WTC11 (cell line): ENCODE measurements at regions not wholly inside any gene's neighbourhood (a gene's known extent, or its start where the extent isn't known, plus 50 kb on each side); places are given as distances from the start of the nearest gene placed in this dataset.

Source experiments
- ATAC-seq: fragments of 200-7000 bp; cut with Tn5 transposase; 2 replicates; pipeline ENCODE4 v1.10.0; 2021; ENCODE audit warnings: mild to moderate bottlenecking, moderate library complexity
- CTCF ChIA-PET: fragments of 300-600 bp; sonication (Branson Sonifier 250); formaldehyde crosslinking; loops from one replicate; lab custom pipeline; 2021; ENCODE audit warnings: antibody characterized with exemption; lab: Charles Lee
- POLR2A ChIA-PET: fragments of 350-600 bp; sonication (Branson Sonifier 250); formaldehyde crosslinking; loops from one replicate; lab custom pipeline; 2021; ENCODE audit warnings: antibody characterized with exemption; lab: Charles Lee
- DNase-seq: peaks from one replicate; pipeline ENCODE4 v3.0.0; 2021; ENCODE audit warnings: low spot score
- H3K27ac Mint-ChIP-seq: 2 replicates; pipeline ENCODE4 v1.8.0; 2021; ENCODE audit warnings: mixed read lengths
- H3K27me3 Mint-ChIP-seq: 2 replicates; pipeline ENCODE4 v1.8.0; 2021; ENCODE audit warnings: low read depth, mild to moderate bottlenecking, moderate library complexity, mixed read lengths
- H3K36me3 Mint-ChIP-seq: 2 replicates; pipeline ENCODE4 v1.8.0; 2021; ENCODE audit warnings: mixed read lengths
- H3K4me1 Mint-ChIP-seq: 2 replicates; pipeline ENCODE4 v1.8.0; 2022; ENCODE audit warnings: mixed read lengths
- H3K4me3 Mint-ChIP-seq: 2 replicates; pipeline ENCODE4 v1.8.0; 2021; ENCODE audit warnings: mild to moderate bottlenecking, moderate library complexity, mixed read lengths
- H3K9me3 Mint-ChIP-seq: 2 replicates; pipeline ENCODE4 v1.8.0; 2021; ENCODE audit warnings: mixed read lengths
- ATF1 ChIP-seq: sonication (generic); formaldehyde crosslinking; IDR thresholded peaks from 2 replicates; pipeline ENCODE4 v1.8.1; 2023; ENCODE audit warnings: mild to moderate bottlenecking, moderate library complexity, missing genetic modification reagents
- ETV6 ChIP-seq: sonication (generic); formaldehyde crosslinking; IDR thresholded peaks from 2 replicates; pipeline ENCODE4 v1.8.1; 2022; ENCODE audit warnings: mild to moderate bottlenecking, missing genetic modification reagents
- FOXJ3 ChIP-seq: sonication (generic); formaldehyde crosslinking; IDR thresholded peaks from 2 replicates; pipeline ENCODE4 v1.9.0; 2021; ENCODE audit warnings: missing genetic modification reagents, mild to moderate bottlenecking, borderline replicate concordance
- FOXP1 ChIP-seq: sonication (generic); formaldehyde crosslinking; IDR thresholded peaks from 2 replicates; pipeline ENCODE4 v1.8.0; 2022; ENCODE audit warnings: missing genetic modification reagents, mild to moderate bottlenecking, moderate library complexity, borderline replicate concordance
- IRF2 ChIP-seq: sonication (generic); formaldehyde crosslinking; IDR thresholded peaks from 2 replicates; pipeline ENCODE4 v1.8.0; 2022; ENCODE audit warnings: low read depth, missing genetic modification reagents, borderline replicate concordance
- KAT7 ChIP-seq: sonication (generic); formaldehyde crosslinking; IDR thresholded peaks from 2 replicates; pipeline ENCODE4 v1.8.1; 2023; ENCODE audit warnings: missing genetic modification reagents, mild to moderate bottlenecking, borderline replicate concordance
- NR2C2 ChIP-seq: sonication (generic); formaldehyde crosslinking; IDR thresholded peaks from 2 replicates; pipeline ENCODE4 v1.8.0; 2022; ENCODE audit warnings: mild to moderate bottlenecking, missing genetic modification reagents
- NR3C1 ChIP-seq: sonication (generic); formaldehyde crosslinking; conservative IDR thresholded peaks from 2 replicates; pipeline ENCODE4 v1.8.1; 2023; ENCODE audit warnings: low read depth, mild to moderate bottlenecking, missing genetic modification reagents
- SOX15 ChIP-seq: fragments of 250-450 bp; sonication (Bioruptor Pico); IDR thresholded peaks from 2 replicates; pipeline ENCODE4 v1.9.0; 2021; ENCODE audit warnings: mild to moderate bottlenecking
- ZNF121 ChIP-seq: sonication (generic); formaldehyde crosslinking; IDR thresholded peaks from 2 replicates; pipeline ENCODE4 v1.8.0; 2023; ENCODE audit warnings: missing genetic modification reagents
- ZNF232 ChIP-seq: sonication (generic); formaldehyde crosslinking; IDR thresholded peaks from 2 replicates; pipeline ENCODE4 v1.8.0; 2022; ENCODE audit warnings: mild to moderate bottlenecking, missing genetic modification reagents
- ZNF396 ChIP-seq: fragments of 250-450 bp; sonication (Bioruptor Pico); IDR thresholded peaks from 2 replicates; pipeline ENCODE4 v1.8.0; 2021; ENCODE audit warnings: mild to moderate bottlenecking, moderate library complexity, borderline replicate concordance
- ZNF416 ChIP-seq: fragments of 250-450 bp; sonication (Bioruptor Pico); IDR thresholded peaks from 2 replicates; pipeline ENCODE4 v1.9.0; 2021; ENCODE audit warnings: mild to moderate bottlenecking, inconsistent platforms
- TF ChIP-seq, protein P1 (sequence below): fragments of 200-600 bp; IDR thresholded peaks from 2 replicates; pipeline ENCODE4 v1.8.0; 2022; ENCODE audit warnings: antibody characterized with exemption
- TF ChIP-seq, protein P2 (sequence below): sonication (generic); formaldehyde crosslinking; IDR thresholded peaks from 2 replicates; pipeline ENCODE4 v1.8.1; 2023; ENCODE audit warnings: mild to moderate bottlenecking, missing genetic modification reagents
- TF ChIP-seq, protein P3 (sequence below): fragments of 250-450 bp; sonication (Bioruptor Pico); IDR thresholded peaks from 2 replicates; pipeline ENCODE4 v1.8.0; 2021; ENCODE audit warnings: mild to moderate bottlenecking
- TF ChIP-seq, protein P4 (sequence below): sonication (generic); formaldehyde crosslinking; conservative IDR thresholded peaks from 2 replicates; pipeline ENCODE4 v1.8.1; 2023; ENCODE audit warnings: mild to moderate bottlenecking, low read depth, missing genetic modification reagents, moderate library complexity
- TF ChIP-seq, protein P5 (sequence below): fragments of 250-450 bp; sonication (Bioruptor Pico); IDR thresholded peaks from 2 replicates; pipeline ENCODE4 v1.9.0; 2021; ENCODE audit warnings: mild to moderate bottlenecking, borderline replicate concordance
- TF ChIP-seq, protein P6 (sequence below): sonication (generic); formaldehyde crosslinking; IDR thresholded peaks from 2 replicates; pipeline ENCODE4 v1.8.1; 2023; ENCODE audit warnings: mild to moderate bottlenecking, missing genetic modification reagents, moderate library complexity

DNA sequence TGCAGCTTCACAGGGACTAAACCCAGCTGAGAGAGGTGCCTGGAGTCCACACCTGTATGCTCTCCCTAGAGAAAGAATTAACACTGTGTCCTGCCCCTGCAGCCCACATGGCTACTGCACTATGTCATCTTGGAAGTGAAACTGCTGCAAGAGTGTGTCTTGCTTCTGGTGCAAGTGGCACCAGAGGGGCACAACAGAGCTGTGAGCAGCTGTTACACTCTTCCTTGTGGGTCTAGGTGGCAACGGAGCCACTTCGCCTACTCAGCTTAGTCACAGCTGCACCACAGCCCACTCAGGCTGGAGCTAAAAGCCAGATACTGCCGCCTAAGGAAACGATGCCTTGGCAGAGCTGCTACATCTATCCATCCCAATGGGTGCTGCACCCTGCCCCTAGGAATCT, 391.4 kb downstream of the COL12A1 start:
- H3K4me1 Mint-ChIP-seq, result no peaks in the 10 kb centered on the region
- H3K27ac Mint-ChIP-seq, result no peak overlapping the region
- H3K4me3 Mint-ChIP-seq, result no peak overlapping the region
- peaks cover 34% of the 10 kb centered on the region for H3K9me3 Mint-ChIP-seq
- no peak for ATAC-seq
- peaks cover 7% of the 10 kb centered on the region; the same call in 1 of the 2 replicates for H3K36me3 Mint-ChIP-seq
- DNase-seq, result no peak
- TF ChIP-seq, protein P1, sequence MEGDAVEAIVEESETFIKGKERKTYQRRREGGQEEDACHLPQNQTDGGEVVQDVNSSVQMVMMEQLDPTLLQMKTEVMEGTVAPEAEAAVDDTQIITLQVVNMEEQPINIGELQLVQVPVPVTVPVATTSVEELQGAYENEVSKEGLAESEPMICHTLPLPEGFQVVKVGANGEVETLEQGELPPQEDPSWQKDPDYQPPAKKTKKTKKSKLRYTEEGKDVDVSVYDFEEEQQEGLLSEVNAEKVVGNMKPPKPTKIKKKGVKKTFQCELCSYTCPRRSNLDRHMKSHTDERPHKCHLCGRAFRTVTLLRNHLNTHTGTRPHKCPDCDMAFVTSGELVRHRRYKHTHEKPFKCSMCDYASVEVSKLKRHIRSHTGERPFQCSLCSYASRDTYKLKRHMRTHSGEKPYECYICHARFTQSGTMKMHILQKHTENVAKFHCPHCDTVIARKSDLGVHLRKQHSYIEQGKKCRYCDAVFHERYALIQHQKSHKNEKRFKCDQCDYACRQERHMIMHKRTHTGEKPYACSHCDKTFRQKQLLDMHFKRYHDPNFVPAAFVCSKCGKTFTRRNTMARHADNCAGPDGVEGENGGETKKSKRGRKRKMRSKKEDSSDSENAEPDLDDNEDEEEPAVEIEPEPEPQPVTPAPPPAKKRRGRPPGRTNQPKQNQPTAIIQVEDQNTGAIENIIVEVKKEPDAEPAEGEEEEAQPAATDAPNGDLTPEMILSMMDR, result no peak
- TF ChIP-seq ETV6 (CRISPR knock-in tag) (no peak), KAT7 (CRISPR knock-in tag) (no peak)
- TF ChIP-seq, all 79 proteins: peak for 0
- H3K27me3 Mint-ChIP-seq, result no peaks in the 10 kb centered on the region
- CTCF ChIA-PET, result interaction anchor here (0.9 kb wide), 1 partner anchor 394 kb away, joined by 3 read pairs; no protein-coding TSS in a partner anchor
- POLR2A ChIA-PET, result no interaction called here

DNA sequence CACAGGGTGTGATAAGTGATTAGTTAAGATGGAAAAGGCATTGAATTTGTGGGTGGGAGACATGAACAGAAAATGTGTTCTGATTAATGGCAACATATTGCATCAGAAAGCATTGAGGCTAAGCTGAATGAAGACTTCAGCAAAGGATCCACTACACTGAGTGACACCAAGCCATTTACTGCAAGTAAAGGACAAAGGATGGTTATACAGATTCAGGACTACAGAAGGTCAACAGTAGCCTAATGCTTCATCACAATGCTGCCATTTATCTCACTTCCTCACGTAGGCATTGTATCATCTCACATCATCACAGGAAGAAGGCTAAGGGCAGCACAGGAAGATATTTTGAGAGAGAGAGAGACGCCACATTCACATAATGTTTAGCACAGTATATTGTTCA, 398.2 kb downstream of the COL12A1 start:
- Mint-ChIP-seq H3K9me3 (peaks cover 6% of the 10 kb centered on the region), H3K27ac (no peak overlapping the region), H3K27me3 (no peaks in the 10 kb centered on the region), H3K4me3 (no peak overlapping the region), H3K36me3 (no peaks in the 10 kb centered on the region), H3K4me1 (no peaks in the 10 kb centered on the region)
- TF ChIP-seq NR2C2 (CRISPR knock-in tag) (no peak), IRF2 (CRISPR knock-in tag) (no peak), ZNF396 (CRISPR knock-in tag) (no peak), ZNF121 (CRISPR knock-in tag) (no peak)
- TF ChIP-seq, protein P2, sequence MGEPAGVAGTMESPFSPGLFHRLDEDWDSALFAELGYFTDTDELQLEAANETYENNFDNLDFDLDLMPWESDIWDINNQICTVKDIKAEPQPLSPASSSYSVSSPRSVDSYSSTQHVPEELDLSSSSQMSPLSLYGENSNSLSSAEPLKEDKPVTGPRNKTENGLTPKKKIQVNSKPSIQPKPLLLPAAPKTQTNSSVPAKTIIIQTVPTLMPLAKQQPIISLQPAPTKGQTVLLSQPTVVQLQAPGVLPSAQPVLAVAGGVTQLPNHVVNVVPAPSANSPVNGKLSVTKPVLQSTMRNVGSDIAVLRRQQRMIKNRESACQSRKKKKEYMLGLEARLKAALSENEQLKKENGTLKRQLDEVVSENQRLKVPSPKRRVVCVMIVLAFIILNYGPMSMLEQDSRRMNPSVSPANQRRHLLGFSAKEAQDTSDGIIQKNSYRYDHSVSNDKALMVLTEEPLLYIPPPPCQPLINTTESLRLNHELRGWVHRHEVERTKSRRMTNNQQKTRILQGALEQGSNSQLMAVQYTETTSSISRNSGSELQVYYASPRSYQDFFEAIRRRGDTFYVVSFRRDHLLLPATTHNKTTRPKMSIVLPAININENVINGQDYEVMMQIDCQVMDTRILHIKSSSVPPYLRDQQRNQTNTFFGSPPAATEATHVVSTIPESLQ (CRISPR knock-in tag), result no peak
- TF ChIP-seq, protein P3, sequence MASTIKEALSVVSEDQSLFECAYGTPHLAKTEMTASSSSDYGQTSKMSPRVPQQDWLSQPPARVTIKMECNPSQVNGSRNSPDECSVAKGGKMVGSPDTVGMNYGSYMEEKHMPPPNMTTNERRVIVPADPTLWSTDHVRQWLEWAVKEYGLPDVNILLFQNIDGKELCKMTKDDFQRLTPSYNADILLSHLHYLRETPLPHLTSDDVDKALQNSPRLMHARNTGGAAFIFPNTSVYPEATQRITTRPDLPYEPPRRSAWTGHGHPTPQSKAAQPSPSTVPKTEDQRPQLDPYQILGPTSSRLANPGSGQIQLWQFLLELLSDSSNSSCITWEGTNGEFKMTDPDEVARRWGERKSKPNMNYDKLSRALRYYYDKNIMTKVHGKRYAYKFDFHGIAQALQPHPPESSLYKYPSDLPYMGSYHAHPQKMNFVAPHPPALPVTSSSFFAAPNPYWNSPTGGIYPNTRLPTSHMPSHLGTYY, result no peak
- DNase-seq (no peak), ATAC-seq (no peak)
- ChIA-PET POLR2A (no interaction called here), CTCF (no interaction called here)

DNA sequence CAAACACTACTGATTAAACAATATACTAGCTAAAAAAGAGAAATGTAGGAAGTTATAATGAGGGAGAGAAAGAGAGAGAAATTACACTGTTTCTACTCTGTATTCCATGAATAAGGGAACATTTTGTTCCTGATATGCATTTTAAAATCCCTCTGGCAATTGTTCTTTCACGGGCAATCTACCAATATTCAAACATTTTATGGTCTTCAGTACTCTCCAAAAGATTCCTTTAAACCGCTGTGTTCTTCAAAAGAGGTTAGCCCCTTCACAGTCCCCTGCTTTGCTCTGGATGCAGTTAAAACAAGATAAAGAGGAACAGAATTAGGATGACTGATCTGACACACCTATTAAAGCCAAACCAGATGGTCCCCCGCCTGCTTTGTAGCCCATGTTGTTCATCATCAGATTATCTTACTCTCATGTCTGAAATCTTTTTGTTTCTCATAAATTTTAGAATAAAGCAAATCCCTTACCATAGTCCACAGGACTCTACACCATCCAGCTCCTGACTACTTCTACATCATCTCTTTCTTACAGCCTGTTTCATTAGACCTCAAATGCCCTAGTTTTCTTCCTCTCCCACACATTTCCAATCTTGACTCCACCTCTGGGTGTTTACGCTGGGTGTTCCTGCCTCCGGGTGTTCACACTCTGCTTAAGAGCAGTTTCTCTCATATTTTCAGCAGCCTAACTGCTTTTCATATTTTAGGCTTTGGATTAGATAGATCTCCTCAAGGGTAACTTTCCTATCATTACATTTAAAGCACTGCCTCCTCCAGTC, 399.7 kb downstream of the COL12A1 start:
- Mint-ChIP-seq H3K4me1 (no peaks in the 10 kb centered on the region), H3K4me3 (no peak overlapping the region), H3K36me3 (peaks cover 8% of the 10 kb centered on the region; the same call in 1 of the 2 replicates), H3K27ac (no peak overlapping the region), H3K9me3 (peaks cover 19% of the 10 kb centered on the region), H3K27me3 (no peaks in the 10 kb centered on the region)
- ATAC-seq (no peak), DNase-seq (no peak)
- CTCF ChIA-PET, result no interaction called here
- POLR2A ChIA-PET, result no interaction called here
- TF ChIP-seq NR3C1 (CRISPR knock-in tag) (no peak), ZNF416 (no peak), SOX15 (CRISPR knock-in tag) (no peak), ATF1 (no peak), FOXJ3 (CRISPR knock-in tag) (no peak), FOXP1 (CRISPR knock-in tag) (no peak), ZNF232 (CRISPR knock-in tag) (no peak)
- TF ChIP-seq, protein P4, sequence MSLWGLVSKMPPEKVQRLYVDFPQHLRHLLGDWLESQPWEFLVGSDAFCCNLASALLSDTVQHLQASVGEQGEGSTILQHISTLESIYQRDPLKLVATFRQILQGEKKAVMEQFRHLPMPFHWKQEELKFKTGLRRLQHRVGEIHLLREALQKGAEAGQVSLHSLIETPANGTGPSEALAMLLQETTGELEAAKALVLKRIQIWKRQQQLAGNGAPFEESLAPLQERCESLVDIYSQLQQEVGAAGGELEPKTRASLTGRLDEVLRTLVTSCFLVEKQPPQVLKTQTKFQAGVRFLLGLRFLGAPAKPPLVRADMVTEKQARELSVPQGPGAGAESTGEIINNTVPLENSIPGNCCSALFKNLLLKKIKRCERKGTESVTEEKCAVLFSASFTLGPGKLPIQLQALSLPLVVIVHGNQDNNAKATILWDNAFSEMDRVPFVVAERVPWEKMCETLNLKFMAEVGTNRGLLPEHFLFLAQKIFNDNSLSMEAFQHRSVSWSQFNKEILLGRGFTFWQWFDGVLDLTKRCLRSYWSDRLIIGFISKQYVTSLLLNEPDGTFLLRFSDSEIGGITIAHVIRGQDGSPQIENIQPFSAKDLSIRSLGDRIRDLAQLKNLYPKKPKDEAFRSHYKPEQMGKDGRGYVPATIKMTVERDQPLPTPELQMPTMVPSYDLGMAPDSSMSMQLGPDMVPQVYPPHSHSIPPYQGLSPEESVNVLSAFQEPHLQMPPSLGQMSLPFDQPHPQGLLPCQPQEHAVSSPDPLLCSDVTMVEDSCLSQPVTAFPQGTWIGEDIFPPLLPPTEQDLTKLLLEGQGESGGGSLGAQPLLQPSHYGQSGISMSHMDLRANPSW (CRISPR knock-in tag), result no peak
- TF ChIP-seq, protein P5, sequence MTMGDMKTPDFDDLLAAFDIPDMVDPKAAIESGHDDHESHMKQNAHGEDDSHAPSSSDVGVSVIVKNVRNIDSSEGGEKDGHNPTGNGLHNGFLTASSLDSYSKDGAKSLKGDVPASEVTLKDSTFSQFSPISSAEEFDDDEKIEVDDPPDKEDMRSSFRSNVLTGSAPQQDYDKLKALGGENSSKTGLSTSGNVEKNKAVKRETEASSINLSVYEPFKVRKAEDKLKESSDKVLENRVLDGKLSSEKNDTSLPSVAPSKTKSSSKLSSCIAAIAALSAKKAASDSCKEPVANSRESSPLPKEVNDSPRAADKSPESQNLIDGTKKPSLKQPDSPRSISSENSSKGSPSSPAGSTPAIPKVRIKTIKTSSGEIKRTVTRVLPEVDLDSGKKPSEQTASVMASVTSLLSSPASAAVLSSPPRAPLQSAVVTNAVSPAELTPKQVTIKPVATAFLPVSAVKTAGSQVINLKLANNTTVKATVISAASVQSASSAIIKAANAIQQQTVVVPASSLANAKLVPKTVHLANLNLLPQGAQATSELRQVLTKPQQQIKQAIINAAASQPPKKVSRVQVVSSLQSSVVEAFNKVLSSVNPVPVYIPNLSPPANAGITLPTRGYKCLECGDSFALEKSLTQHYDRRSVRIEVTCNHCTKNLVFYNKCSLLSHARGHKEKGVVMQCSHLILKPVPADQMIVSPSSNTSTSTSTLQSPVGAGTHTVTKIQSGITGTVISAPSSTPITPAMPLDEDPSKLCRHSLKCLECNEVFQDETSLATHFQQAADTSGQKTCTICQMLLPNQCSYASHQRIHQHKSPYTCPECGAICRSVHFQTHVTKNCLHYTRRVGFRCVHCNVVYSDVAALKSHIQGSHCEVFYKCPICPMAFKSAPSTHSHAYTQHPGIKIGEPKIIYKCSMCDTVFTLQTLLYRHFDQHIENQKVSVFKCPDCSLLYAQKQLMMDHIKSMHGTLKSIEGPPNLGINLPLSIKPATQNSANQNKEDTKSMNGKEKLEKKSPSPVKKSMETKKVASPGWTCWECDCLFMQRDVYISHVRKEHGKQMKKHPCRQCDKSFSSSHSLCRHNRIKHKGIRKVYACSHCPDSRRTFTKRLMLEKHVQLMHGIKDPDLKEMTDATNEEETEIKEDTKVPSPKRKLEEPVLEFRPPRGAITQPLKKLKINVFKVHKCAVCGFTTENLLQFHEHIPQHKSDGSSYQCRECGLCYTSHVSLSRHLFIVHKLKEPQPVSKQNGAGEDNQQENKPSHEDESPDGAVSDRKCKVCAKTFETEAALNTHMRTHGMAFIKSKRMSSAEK (CRISPR knock-in tag), result no peak
- TF ChIP-seq, protein P6, sequence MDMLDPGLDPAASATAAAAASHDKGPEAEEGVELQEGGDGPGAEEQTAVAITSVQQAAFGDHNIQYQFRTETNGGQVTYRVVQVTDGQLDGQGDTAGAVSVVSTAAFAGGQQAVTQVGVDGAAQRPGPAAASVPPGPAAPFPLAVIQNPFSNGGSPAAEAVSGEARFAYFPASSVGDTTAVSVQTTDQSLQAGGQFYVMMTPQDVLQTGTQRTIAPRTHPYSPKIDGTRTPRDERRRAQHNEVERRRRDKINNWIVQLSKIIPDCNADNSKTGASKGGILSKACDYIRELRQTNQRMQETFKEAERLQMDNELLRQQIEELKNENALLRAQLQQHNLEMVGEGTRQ (CRISPR knock-in tag), result no peak
